SK-N-SH treated with all-trans-retinoic acid at 6 μM for 48 hours (cell line): ENCODE measurements at regions not wholly inside any gene's neighbourhood (a gene's known extent, or its start where the extent isn't known, plus 50 kb on each side); places are given as distances from the start of the nearest gene placed in this dataset.

Experiments
- ATAC-seq: fragments of 200-7000 bp; cut with Tn5 transposase; 3 replicates; pipeline ENCODE4 v1.9.1; 2020; ENCODE audit warnings: mild to moderate bottlenecking, moderate library complexity
- ARNTL ChIP-seq: fragments of 450-650 bp; formaldehyde crosslinking; IDR thresholded peaks from 2 replicates; pipeline ENCODE4 v1.5.0; 2020; ENCODE audit warnings: low read depth, mild to moderate bottlenecking, moderate library complexity, borderline replicate concordance
- BACH2 ChIP-seq: fragments of 250-450 bp; sonication (Bioruptor Pico); IDR thresholded peaks from 2 replicates; pipeline ENCODE4 v1.9.0; 2021; ENCODE audit warnings: mild to moderate bottlenecking, borderline replicate concordance
- CSDC2 ChIP-seq: fragments of 250-450 bp; sonication (Bioruptor Pico); IDR thresholded peaks from 2 replicates; pipeline ENCODE4 v1.5.0; 2020; ENCODE audit warnings: mild to moderate bottlenecking, moderate library complexity
- ESRRG ChIP-seq: fragments of 250-450 bp; sonication (Bioruptor Pico); IDR thresholded peaks from 2 replicates; pipeline ENCODE4 v1.6.1; 2021; ENCODE audit warnings: mild to moderate bottlenecking
- GLIS3 ChIP-seq: fragments of 250-450 bp; sonication (Bioruptor Pico); IDR thresholded peaks from 2 replicates; pipeline ENCODE4 v1.5.0; 2020; ENCODE audit warnings: mild to moderate bottlenecking, moderate library complexity
- ISL1 ChIP-seq: fragments of 250-450 bp; sonication (Bioruptor Pico); IDR thresholded peaks from 2 replicates; pipeline ENCODE4 v2.1.2; 2022; ENCODE audit warnings: mild to moderate bottlenecking, moderate library complexity
- OSR1 ChIP-seq: fragments of 250-450 bp; sonication (Bioruptor Pico); IDR thresholded peaks from 2 replicates; pipeline ENCODE4 v1.8.0; 2022; ENCODE audit warnings: moderate library complexity, mild to moderate bottlenecking, inconsistent platforms
- PPARA ChIP-seq: fragments of 250-450 bp; sonication (Bioruptor Pico); IDR thresholded peaks from 2 replicates; pipeline ENCODE4 v1.5.0; 2020; ENCODE audit warnings: mild to moderate bottlenecking, borderline replicate concordance
- RARB ChIP-seq: fragments of 250-450 bp; sonication (Bioruptor Pico); IDR thresholded peaks from 2 replicates; pipeline ENCODE4 v1.8.0; 2021; ENCODE audit warnings: mild to moderate bottlenecking, moderate library complexity
- SNAI2 ChIP-seq: fragments of 250-450 bp; sonication (Bioruptor Pico); IDR thresholded peaks from 2 replicates; pipeline ENCODE4 v1.5.0; 2020; ENCODE audit warnings: mild to moderate bottlenecking, moderate library complexity
- TCF4 ChIP-seq: fragments of 250-450 bp; sonication (Bioruptor Pico); IDR thresholded peaks from 2 replicates; pipeline ENCODE4 v1.8.0; 2021; ENCODE audit warnings: mild to moderate bottlenecking, moderate library complexity, borderline replicate concordance
- TOX ChIP-seq: fragments of 250-450 bp; sonication (Bioruptor Pico); IDR thresholded peaks from 2 replicates; pipeline ENCODE4 v1.8.0; 2021; ENCODE audit warnings: mild to moderate bottlenecking, moderate library complexity, borderline replicate concordance
- ZC3H10 ChIP-seq: fragments of 250-450 bp; sonication (Bioruptor Pico); IDR thresholded peaks from 2 replicates; pipeline ENCODE4 v1.5.1; 2021; ENCODE audit warnings: mild to moderate bottlenecking, moderate library complexity
- ZFP3 ChIP-seq: fragments of 250-450 bp; sonication (Bioruptor Pico); IDR thresholded peaks from 2 replicates; pipeline ENCODE4 v1.5.0; 2020; ENCODE audit warnings: mild to moderate bottlenecking, moderate library complexity
- ZFP30 ChIP-seq: fragments of 450-650 bp; formaldehyde crosslinking; IDR thresholded peaks from 2 replicates; pipeline ENCODE4 v1.5.0; 2022; ENCODE audit warnings: mild to moderate bottlenecking, moderate library complexity
- ZNF565 ChIP-seq: fragments of 450-650 bp; formaldehyde crosslinking; conservative IDR thresholded peaks from 2 replicates; pipeline ENCODE4 v1.5.0; 2020; ENCODE audit warnings: low read depth, mild to moderate bottlenecking, moderate library complexity
- ZNF70 ChIP-seq: fragments of 450-650 bp; formaldehyde crosslinking; IDR thresholded peaks from 2 replicates; pipeline ENCODE4 v1.5.0; 2020; ENCODE audit warnings: mild to moderate bottlenecking, moderate library complexity
- TF ChIP-seq, protein P1 (sequence below): fragments of 250-450 bp; sonication (Bioruptor Pico); IDR thresholded peaks from 2 replicates; pipeline ENCODE4 v1.5.1; 2020; ENCODE audit warnings: low read depth, mild to moderate bottlenecking, moderate library complexity
- TF ChIP-seq, protein P2 (sequence below): fragments of 250-450 bp; sonication (Bioruptor Pico); IDR thresholded peaks from 2 replicates; pipeline ENCODE4 v1.5.1; 2021; ENCODE audit warnings: mild to moderate bottlenecking, moderate library complexity
- TF ChIP-seq, protein P3 (sequence below): fragments of 250-450 bp; sonication (Bioruptor Pico); IDR thresholded peaks from 2 replicates; pipeline ENCODE4 v1.8.0; 2020; ENCODE audit warnings: mild to moderate bottlenecking, moderate library complexity, borderline replicate concordance
- TF ChIP-seq, protein P4 (sequence below): fragments of 250-450 bp; sonication (Bioruptor Pico); IDR thresholded peaks from 2 replicates; pipeline ENCODE4 v1.8.0; 2021; ENCODE audit warnings: low read depth, mild to moderate bottlenecking, moderate library complexity, borderline replicate concordance
- TF ChIP-seq, protein P5 (sequence below): fragments of 250-450 bp; sonication (Bioruptor Pico); IDR thresholded peaks from 2 replicates; pipeline ENCODE4 v1.5.0; 2020; ENCODE audit warnings: mild to moderate bottlenecking, moderate library complexity

DNA sequence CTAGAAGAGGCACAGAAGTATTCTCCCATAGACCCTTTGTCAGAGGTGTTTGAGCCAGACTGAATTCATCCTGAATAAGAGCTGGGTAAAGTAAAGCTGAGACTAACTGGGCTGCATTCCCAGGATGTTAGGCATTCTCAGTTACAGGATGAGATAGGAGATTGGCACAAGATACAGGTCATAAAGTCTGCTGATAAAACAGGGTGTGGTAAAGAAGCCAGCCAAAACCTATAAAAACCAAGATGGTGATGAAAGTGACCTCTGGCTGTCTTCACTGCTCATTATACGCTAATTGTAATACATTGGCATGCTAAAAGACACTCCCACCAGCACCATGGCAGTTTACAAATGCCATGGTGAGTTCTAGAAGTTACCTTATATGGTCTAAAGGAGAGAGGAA lies 364.9 kb upstream of the TMEFF2 start:
- no peak for TF ChIP-seq CSDC2
- no peak for TF ChIP-seq SNAI2 (CRISPR knock-in tag)
- no peak for TF ChIP-seq BACH2 (CRISPR knock-in tag)
- TF ChIP-seq ISL1 (CRISPR knock-in tag): peak; percentile 22; the same call in 1 of the 2 replicates
- no peak for TF ChIP-seq OSR1
- TF ChIP-seq ARNTL (CRISPR knock-in tag): no peak
- no peak for ATAC-seq

DNA sequence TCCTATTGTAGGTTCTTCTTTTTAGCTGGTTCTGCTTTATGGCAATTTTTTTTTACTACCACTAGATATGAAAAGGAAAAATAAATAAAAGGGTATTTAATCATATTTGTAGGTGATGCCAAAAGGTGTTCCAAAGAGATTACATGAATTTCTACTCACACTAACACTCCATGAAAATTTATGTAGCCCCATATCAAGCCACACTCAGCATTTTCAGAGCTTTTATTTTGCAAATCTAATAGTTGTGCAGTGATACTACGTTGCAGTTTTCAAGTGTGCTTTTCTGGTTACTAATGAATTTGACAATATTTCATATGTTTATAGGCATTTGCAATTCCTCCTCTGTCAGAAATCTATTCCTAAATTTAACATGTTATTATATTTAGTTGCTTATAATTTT lies 363.9 kb upstream of the TMEFF2 start:
- no peak for TF ChIP-seq ESRRG (CRISPR knock-in tag)
- TF ChIP-seq ZFP3 (CRISPR knock-in tag): no peak
- TF ChIP-seq, protein P1, sequence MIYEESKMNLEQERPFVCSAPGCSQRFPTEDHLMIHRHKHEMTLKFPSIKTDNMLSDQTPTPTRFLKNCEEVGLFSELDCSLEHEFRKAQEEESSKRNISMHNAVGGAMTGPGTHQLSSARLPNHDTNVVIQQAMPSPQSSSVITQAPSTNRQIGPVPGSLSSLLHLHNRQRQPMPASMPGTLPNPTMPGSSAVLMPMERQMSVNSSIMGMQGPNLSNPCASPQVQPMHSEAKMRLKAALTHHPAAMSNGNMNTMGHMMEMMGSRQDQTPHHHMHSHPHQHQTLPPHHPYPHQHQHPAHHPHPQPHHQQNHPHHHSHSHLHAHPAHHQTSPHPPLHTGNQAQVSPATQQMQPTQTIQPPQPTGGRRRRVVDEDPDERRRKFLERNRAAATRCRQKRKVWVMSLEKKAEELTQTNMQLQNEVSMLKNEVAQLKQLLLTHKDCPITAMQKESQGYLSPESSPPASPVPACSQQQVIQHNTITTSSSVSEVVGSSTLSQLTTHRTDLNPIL (CRISPR knock-in tag): no peak
- no peak for TF ChIP-seq BACH2 (CRISPR knock-in tag)
- TF ChIP-seq, protein P2, sequence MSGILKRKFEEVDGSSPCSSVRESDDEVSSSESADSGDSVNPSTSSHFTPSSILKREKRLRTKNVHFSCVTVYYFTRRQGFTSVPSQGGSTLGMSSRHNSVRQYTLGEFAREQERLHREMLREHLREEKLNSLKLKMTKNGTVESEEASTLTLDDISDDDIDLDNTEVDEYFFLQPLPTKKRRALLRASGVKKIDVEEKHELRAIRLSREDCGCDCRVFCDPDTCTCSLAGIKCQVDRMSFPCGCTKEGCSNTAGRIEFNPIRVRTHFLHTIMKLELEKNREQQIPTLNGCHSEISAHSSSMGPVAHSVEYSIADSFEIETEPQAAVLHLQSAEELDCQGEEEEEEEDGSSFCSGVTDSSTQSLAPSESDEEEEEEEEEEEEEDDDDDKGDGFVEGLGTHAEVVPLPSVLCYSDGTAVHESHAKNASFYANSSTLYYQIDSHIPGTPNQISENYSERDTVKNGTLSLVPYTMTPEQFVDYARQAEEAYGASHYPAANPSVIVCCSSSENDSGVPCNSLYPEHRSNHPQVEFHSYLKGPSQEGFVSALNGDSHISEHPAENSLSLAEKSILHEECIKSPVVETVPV (CRISPR knock-in tag): no peak
- no peak for TF ChIP-seq ISL1 (CRISPR knock-in tag)
- no peak for TF ChIP-seq TCF4 (CRISPR knock-in tag)
- no peak for TF ChIP-seq GLIS3 (CRISPR knock-in tag)
- TF ChIP-seq, protein P3, sequence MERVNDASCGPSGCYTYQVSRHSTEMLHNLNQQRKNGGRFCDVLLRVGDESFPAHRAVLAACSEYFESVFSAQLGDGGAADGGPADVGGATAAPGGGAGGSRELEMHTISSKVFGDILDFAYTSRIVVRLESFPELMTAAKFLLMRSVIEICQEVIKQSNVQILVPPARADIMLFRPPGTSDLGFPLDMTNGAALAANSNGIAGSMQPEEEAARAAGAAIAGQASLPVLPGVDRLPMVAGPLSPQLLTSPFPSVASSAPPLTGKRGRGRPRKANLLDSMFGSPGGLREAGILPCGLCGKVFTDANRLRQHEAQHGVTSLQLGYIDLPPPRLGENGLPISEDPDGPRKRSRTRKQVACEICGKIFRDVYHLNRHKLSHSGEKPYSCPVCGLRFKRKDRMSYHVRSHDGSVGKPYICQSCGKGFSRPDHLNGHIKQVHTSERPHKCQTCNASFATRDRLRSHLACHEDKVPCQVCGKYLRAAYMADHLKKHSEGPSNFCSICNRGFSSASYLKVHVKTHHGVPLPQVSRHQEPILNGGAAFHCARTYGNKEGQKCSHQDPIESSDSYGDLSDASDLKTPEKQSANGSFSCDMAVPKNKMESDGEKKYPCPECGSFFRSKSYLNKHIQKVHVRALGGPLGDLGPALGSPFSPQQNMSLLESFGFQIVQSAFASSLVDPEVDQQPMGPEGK (CRISPR knock-in tag): no peak
- TF ChIP-seq TOX: no peak
- TF ChIP-seq, protein P4, sequence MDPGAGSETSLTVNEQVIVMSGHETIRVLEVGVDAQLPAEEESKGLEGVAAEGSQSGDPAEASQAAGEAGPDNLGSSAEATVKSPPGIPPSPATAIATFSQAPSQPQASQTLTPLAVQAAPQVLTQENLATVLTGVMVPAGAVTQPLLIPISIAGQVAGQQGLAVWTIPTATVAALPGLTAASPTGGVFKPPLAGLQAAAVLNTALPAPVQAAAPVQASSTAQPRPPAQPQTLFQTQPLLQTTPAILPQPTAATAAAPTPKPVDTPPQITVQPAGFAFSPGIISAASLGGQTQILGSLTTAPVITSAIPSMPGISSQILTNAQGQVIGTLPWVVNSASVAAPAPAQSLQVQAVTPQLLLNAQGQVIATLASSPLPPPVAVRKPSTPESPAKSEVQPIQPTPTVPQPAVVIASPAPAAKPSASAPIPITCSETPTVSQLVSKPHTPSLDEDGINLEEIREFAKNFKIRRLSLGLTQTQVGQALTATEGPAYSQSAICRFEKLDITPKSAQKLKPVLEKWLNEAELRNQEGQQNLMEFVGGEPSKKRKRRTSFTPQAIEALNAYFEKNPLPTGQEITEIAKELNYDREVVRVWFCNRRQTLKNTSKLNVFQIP (CRISPR knock-in tag): no peak
- TF ChIP-seq CSDC2: no peak
- TF ChIP-seq RARB (CRISPR knock-in tag): no peak
- no peak for TF ChIP-seq SNAI2 (CRISPR knock-in tag)
- TF ChIP-seq ZC3H10: no peak
- no peak for TF ChIP-seq ZNF70 (CRISPR knock-in tag)
- no peak for TF ChIP-seq ZFP30 (CRISPR knock-in tag)
- TF ChIP-seq, protein P5, sequence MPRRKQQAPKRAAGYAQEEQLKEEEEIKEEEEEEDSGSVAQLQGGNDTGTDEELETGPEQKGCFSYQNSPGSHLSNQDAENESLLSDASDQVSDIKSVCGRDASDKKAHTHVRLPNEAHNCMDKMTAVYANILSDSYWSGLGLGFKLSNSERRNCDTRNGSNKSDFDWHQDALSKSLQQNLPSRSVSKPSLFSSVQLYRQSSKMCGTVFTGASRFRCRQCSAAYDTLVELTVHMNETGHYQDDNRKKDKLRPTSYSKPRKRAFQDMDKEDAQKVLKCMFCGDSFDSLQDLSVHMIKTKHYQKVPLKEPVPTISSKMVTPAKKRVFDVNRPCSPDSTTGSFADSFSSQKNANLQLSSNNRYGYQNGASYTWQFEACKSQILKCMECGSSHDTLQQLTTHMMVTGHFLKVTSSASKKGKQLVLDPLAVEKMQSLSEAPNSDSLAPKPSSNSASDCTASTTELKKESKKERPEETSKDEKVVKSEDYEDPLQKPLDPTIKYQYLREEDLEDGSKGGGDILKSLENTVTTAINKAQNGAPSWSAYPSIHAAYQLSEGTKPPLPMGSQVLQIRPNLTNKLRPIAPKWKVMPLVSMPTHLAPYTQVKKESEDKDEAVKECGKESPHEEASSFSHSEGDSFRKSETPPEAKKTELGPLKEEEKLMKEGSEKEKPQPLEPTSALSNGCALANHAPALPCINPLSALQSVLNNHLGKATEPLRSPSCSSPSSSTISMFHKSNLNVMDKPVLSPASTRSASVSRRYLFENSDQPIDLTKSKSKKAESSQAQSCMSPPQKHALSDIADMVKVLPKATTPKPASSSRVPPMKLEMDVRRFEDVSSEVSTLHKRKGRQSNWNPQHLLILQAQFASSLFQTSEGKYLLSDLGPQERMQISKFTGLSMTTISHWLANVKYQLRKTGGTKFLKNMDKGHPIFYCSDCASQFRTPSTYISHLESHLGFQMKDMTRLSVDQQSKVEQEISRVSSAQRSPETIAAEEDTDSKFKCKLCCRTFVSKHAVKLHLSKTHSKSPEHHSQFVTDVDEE (CRISPR knock-in tag): no peak
- TF ChIP-seq ARNTL (CRISPR knock-in tag): no peak
- ATAC-seq: no peak

DNA sequence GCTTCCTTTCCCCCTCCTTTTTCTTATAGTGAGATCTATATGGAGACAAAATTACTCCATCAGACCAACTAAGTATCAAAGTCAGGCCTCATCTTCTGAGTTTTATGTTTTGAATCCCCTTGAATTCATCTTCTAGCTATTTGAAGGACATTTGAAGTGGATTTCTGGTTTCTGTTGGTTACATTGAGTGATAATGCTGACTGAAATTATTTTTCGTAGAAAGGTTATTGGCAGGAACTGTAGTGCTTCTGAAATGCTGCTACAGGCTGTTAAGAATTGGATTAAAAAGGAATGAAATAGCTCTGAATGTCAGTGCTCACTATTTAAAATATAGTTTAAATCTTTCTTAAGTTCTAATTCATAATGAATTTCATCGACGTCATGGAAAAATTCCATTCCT lies 361.0 kb upstream of the TMEFF2 start:
- ATAC-seq: no peak
- no peak for TF ChIP-seq ZC3H10
- no peak for TF ChIP-seq ZNF565 (CRISPR knock-in tag)
- TF ChIP-seq ZFP3 (CRISPR knock-in tag): no peak

DNA sequence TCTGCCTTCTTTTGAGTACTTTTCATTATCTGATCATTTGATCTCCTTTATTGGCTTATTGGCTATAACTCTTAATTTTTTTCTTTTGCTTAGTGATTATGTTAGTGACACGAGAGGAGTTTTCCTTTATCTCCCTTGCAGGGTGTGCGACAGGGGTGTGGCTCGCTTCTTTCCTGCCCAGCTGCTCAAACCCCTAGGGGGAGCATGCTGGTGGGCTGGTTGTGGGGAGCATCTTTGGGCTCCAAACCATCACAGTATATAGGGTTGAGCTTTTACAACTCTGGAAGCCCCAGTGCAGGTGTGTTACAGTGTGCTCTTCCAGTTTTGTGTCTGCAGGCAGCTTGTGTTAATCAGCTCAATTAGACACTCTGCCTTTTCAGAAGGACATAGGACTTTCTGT lies 357.0 kb upstream of the TMEFF2 start:
- ATAC-seq: no peak
- no peak for TF ChIP-seq ZNF565 (CRISPR knock-in tag)
- no peak for TF ChIP-seq TOX
- TF ChIP-seq RARB (CRISPR knock-in tag): no peak
- no peak for TF ChIP-seq TCF4 (CRISPR knock-in tag)
- no peak for TF ChIP-seq OSR1
- no peak for TF ChIP-seq ARNTL (CRISPR knock-in tag)
- TF ChIP-seq PPARA (CRISPR knock-in tag): no peak
- TF ChIP-seq ZC3H10: no peak
- no peak for TF ChIP-seq ZNF70 (CRISPR knock-in tag)
- TF ChIP-seq, protein P5 (CRISPR knock-in tag): no peak
- TF ChIP-seq, protein P3 (CRISPR knock-in tag): no peak
- TF ChIP-seq GLIS3 (CRISPR knock-in tag): no peak
